ENCODE measurements at regions not wholly inside any gene's neighbourhood (a gene's known extent, or its start where the extent isn't known, plus 50 kb on each side); places are given as distances from the start of the nearest gene placed in this dataset.

GRCh38 chr7:96452146-96452545, 130.2 kb upstream of the SLC25A13 start:
- no peak for TF ChIP-seq POLR2A (IDR thresholded peaks at IDR 0.05; ENCODE audit: low read depth, low read length)
- no peak for TF ChIP-seq SPI1 (IDR thresholded peaks at IDR 0.05; ENCODE audit: low read depth, low read length)
- TF ChIP-seq POLR2AphosphoS5 (IDR thresholded peaks at IDR 0.05; ENCODE audit: low read depth, low read length) = no peak
- TF ChIP-seq TAF1 (IDR thresholded peaks at IDR 0.05; ENCODE audit: low read depth, low read length) = no peak
- no peak for TF ChIP-seq PAX5 (IDR thresholded peaks at IDR 0.05; ENCODE audit: insufficient read depth, low read length, severe bottlenecking)
- TF ChIP-seq POU2F2 (IDR thresholded peaks at IDR 0.05; ENCODE audit: low read depth, low read length) = no peak

All from GM12891 (cell line).